T-helper 1 cell treated with Interleukin-12 subunit alpha and Interleukin-12 subunit beta and Interleukin-4 antibody, amounts not matched to agents 30 μg/mL and 1 μg/mL, for 36 hours (primary cell): ENCODE measurements at regions not wholly inside any gene's neighbourhood (a gene's known extent, or its start where the extent isn't known, plus 50 kb on each side); places are given as distances from the start of the nearest gene placed in this dataset.

ENCODE experiments used
- H3K27ac Mint-ChIP-seq: one replicate; pipeline ENCODE4 v1.8.0; 2021; ENCODE audit warnings: mild to moderate bottlenecking, mixed read lengths
- H3K27me3 Mint-ChIP-seq: one replicate; pipeline ENCODE4 v1.8.0; 2021; ENCODE audit warnings: low read depth, mixed read lengths
- H3K36me3 Mint-ChIP-seq: one replicate; pipeline ENCODE4 v1.8.0; 2021; ENCODE audit warnings: low read depth, mixed read lengths
- H3K4me1 Mint-ChIP-seq: one replicate; pipeline ENCODE4 v1.8.0; 2021; ENCODE audit warnings: low read depth, mixed read lengths
- H3K4me3 Mint-ChIP-seq: one replicate; pipeline ENCODE4 v1.8.0; 2021; ENCODE audit warnings: mild to moderate bottlenecking, moderate library complexity, mixed read lengths
- H3K9me3 Mint-ChIP-seq: one replicate; pipeline ENCODE4 v1.8.0; 2021; ENCODE audit warnings: mixed read lengths

GRCh38 chr9:31605164-31605563 is 779.3 kb upstream of the ACO1 start:
- Mint-ChIP-seq H3K27me3 (no peaks in the 10 kb centered on the region), H3K36me3 (no peaks in the 10 kb centered on the region), H3K4me1 (no peaks in the 10 kb centered on the region), H3K4me3 (no peak overlapping the region), H3K27ac (no peak overlapping the region), H3K9me3 (no peaks in the 10 kb centered on the region)

DNA sequence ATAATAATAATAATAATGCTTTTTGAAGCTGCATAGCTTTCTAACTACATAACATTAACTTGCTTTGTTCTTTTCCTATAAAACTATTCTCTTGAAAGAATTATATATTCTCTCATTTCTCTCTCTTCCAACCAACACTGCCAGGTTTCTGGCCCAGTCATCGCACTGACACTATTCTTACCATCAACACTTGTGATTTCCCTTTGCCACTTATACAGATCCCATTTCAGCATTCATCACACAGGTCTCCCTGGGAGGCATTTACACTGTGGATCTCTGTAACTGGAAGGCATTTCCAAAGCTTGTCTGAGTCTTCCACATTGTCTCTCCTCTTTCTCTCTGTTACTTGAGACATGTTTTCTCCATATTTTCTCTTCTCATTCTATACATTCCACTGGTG is 777.8 kb upstream of the ACO1 start:
- Mint-ChIP-seq H3K9me3 (no peaks in the 10 kb centered on the region), H3K27me3 (no peaks in the 10 kb centered on the region), H3K27ac (no peak overlapping the region), H3K4me3 (no peak overlapping the region), H3K4me1 (no peaks in the 10 kb centered on the region), H3K36me3 (no peaks in the 10 kb centered on the region)

GRCh38 chr9:31608416-31608815 is 776.0 kb upstream of the ACO1 start:
- Mint-ChIP-seq H3K4me1 (no peaks in the 10 kb centered on the region), H3K36me3 (no peaks in the 10 kb centered on the region), H3K27me3 (no peaks in the 10 kb centered on the region), H3K4me3 (no peak overlapping the region), H3K27ac (no peak overlapping the region), H3K9me3 (no peaks in the 10 kb centered on the region)

GRCh38 chr9:31608881-31609280 is 775.6 kb upstream of the ACO1 start:
- H3K27ac Mint-ChIP-seq = no peak overlapping the region

GRCh38 chr9:31612336-31613030 is 772.0 kb upstream of the ACO1 start:
- no peaks in the 10 kb centered on the region for H3K36me3 Mint-ChIP-seq
- no peaks in the 10 kb centered on the region for H3K27me3 Mint-ChIP-seq
- no peak overlapping the region for H3K4me3 Mint-ChIP-seq
- H3K9me3 Mint-ChIP-seq = no peaks in the 10 kb centered on the region
- H3K27ac Mint-ChIP-seq = no peak overlapping the region
- no peaks in the 10 kb centered on the region for H3K4me1 Mint-ChIP-seq

More at GRCh38 chr9:31608881-31609280, 775.6 kb upstream of the ACO1 start:
- Mint-ChIP-seq H3K4me1 (no peaks in the 10 kb centered on the region), H3K36me3 (no peaks in the 10 kb centered on the region), H3K4me3 (no peak overlapping the region), H3K27me3 (no peaks in the 10 kb centered on the region), H3K9me3 (no peaks in the 10 kb centered on the region)

DNA sequence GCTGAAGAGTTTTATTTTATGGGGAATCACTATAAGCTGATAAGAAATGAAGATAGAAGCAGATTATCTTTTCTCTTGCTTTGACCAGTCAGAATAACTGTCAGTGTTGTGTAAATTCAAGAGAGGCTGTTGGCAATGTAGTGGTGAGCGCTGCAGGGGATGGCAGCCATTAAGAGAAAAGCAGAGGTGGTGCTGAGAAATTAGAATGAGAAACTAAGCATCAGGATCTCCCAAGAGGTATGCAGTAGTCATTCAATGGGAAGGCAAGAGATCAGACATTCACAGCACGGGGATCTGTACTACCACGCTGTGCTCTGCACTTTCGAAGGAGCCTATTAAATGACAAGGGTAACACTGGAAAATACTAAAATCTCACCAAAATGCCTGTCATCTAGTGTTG is 768.5 kb upstream of the ACO1 start:
- H3K9me3 Mint-ChIP-seq = no peaks in the 10 kb centered on the region
- no peaks in the 10 kb centered on the region for H3K27me3 Mint-ChIP-seq
- no peak overlapping the region for H3K4me3 Mint-ChIP-seq
- H3K36me3 Mint-ChIP-seq = no peaks in the 10 kb centered on the region
- H3K4me1 Mint-ChIP-seq = no peaks in the 10 kb centered on the region
- H3K27ac Mint-ChIP-seq = no peak overlapping the region

- H3K27me3 Mint-ChIP-seq = no peaks in the 10 kb centered on the region
- no peak overlapping the region for H3K4me3 Mint-ChIP-seq
- no peak overlapping the region for H3K27ac Mint-ChIP-seq
- no peaks in the 10 kb centered on the region for H3K9me3 Mint-ChIP-seq
- no peaks in the 10 kb centered on the region for H3K4me1 Mint-ChIP-seq
- H3K36me3 Mint-ChIP-seq = no peaks in the 10 kb centered on the region
These were observed 760.9 kb upstream of the ACO1 start for GRCh38 chr9:31623511-31623910.

DNA sequence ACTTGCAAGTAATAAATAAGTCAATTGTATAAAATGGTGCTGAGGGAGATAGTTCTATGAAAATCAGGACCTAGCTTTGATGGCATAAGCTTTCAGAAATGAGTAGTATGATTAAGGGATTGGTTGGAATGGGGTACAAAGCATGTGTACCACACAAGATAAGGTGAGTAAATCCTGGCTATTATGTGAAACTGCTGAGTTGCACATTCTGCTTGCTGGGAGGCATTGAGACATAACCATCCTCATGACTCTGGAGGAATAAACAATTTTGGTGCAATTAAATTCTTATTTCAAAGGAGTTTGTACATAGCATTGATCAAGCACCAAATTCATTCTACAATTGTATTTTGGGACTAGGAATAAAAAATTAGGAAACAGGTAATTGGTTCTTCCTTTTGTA is 755.2 kb upstream of the ACO1 start:
- H3K4me3 Mint-ChIP-seq = no peak overlapping the region
- no peaks in the 10 kb centered on the region for H3K27me3 Mint-ChIP-seq
- H3K36me3 Mint-ChIP-seq = no peaks in the 10 kb centered on the region
- no peak overlapping the region for H3K27ac Mint-ChIP-seq
- no peaks in the 10 kb centered on the region for H3K9me3 Mint-ChIP-seq
- no peaks in the 10 kb centered on the region for H3K4me1 Mint-ChIP-seq

DNA sequence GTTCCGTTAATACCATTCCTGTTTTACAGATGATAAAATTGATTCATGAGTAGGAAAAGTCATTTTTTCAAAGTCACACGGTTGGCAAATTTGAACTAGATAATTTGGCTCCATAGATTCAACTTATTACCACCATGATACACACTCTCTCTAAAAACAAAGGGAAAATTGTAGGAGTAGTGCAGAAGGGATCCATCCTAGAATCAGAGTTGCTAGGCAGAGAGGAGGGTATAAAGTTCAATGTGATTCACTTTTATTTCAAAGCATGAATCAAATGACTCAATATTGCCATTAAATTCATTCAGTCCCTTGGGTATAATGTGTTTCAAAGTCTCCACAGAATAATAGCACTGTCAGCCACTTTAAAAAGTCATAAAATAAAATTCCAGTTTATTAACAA is 747.2 kb upstream of the ACO1 start:
- Mint-ChIP-seq H3K9me3 (no peaks in the 10 kb centered on the region), H3K4me3 (no peak overlapping the region), H3K4me1 (no peaks in the 10 kb centered on the region), H3K27me3 (no peaks in the 10 kb centered on the region), H3K36me3 (no peaks in the 10 kb centered on the region), H3K27ac (no peak overlapping the region)

DNA sequence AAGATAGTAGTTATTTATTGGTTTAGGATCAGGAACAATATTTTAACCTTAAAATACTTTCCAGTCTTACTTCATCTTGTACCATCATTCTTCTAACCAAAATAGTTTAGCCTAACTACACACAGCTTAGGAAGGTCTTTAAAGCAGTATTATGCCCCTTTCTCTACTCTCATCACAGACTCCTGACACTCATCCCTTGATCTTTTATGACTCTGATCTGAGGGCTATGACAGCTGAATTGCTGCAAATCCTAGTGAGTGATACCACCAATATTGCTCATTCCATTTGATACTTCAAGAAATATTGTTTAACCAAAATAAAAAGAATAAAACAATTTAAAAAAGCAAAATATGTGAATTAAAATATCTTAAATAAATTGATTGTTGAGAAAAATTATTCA is 746.6 kb upstream of the ACO1 start:
- Mint-ChIP-seq H3K4me1 (no peaks in the 10 kb centered on the region), H3K27ac (no peak overlapping the region), H3K4me3 (no peak overlapping the region), H3K36me3 (no peaks in the 10 kb centered on the region), H3K9me3 (no peaks in the 10 kb centered on the region), H3K27me3 (no peaks in the 10 kb centered on the region)

DNA sequence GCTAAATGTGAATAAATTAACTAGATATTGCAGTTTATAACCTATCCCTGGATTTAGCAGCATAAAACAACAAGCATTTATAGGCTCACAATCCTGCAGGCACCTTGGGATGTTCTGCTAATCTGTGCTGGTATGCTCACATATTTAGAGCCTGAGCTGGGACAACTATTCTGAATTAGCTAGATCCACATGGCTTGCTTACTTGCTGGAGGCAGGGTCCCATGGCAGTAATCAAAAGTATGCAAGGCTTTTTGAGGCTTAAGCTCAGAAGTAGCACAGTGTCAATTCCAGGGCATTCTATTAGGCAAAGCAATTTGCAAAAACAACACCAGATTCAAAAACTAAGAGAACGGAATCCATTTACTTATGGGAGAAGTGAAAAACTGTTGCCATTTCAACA is 745.0 kb upstream of the ACO1 start:
- Mint-ChIP-seq H3K9me3 (no peaks in the 10 kb centered on the region), H3K4me1 (no peaks in the 10 kb centered on the region), H3K4me3 (no peak overlapping the region), H3K36me3 (no peaks in the 10 kb centered on the region), H3K27ac (no peak overlapping the region), H3K27me3 (no peaks in the 10 kb centered on the region)

- no peaks in the 10 kb centered on the region for H3K9me3 Mint-ChIP-seq
- H3K27me3 Mint-ChIP-seq = no peaks in the 10 kb centered on the region
- no peak overlapping the region for H3K27ac Mint-ChIP-seq
- H3K4me1 Mint-ChIP-seq = no peaks in the 10 kb centered on the region
- no peak overlapping the region for H3K4me3 Mint-ChIP-seq
- H3K36me3 Mint-ChIP-seq = no peaks in the 10 kb centered on the region
These were observed 715.1 kb upstream of the ACO1 start for GRCh38 chr9:31669311-31669710.

GRCh38 chr9:31671011-31671410 is 713.4 kb upstream of the ACO1 start:
- H3K4me1 Mint-ChIP-seq = no peaks in the 10 kb centered on the region
- H3K27ac Mint-ChIP-seq = no peak overlapping the region
- H3K27me3 Mint-ChIP-seq = no peaks in the 10 kb centered on the region
- H3K4me3 Mint-ChIP-seq = no peak overlapping the region
- no peaks in the 10 kb centered on the region for H3K9me3 Mint-ChIP-seq
- no peaks in the 10 kb centered on the region for H3K36me3 Mint-ChIP-seq

- Mint-ChIP-seq H3K9me3 (no peaks in the 10 kb centered on the region), H3K36me3 (no peaks in the 10 kb centered on the region), H3K27me3 (no peaks in the 10 kb centered on the region), H3K27ac (no peak overlapping the region), H3K4me1 (no peaks in the 10 kb centered on the region), H3K4me3 (no peak overlapping the region)
These were observed 710.2 kb upstream of the ACO1 start for GRCh38 chr9:31674264-31674663.

DNA sequence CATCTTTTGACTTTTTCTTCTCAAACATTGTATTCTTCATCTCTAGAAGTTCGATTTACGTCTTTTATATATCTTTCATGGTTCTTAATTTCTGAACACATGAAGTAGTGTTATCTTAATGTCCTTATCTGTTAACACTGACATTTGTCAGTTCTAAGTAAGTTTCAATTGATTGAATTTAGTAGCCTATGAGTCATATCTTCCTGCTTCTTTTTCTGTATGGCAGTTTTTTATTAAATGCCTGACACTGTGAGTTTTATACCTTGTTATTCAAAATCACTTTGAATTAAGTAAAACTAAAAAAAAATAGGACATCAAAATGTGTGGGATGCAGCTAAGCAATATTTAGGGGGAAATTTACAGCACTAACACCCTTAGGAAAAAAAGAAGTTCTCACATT is 707.0 kb upstream of the ACO1 start:
- Mint-ChIP-seq H3K9me3 (no peaks in the 10 kb centered on the region), H3K4me3 (no peak overlapping the region), H3K27ac (no peak overlapping the region), H3K27me3 (no peaks in the 10 kb centered on the region), H3K4me1 (no peaks in the 10 kb centered on the region), H3K36me3 (no peaks in the 10 kb centered on the region)

GRCh38 chr9:31677877-31678276 is 706.6 kb upstream of the ACO1 start:
- Mint-ChIP-seq H3K4me3 (no peak overlapping the region), H3K4me1 (no peaks in the 10 kb centered on the region), H3K27ac (no peak overlapping the region), H3K9me3 (no peaks in the 10 kb centered on the region), H3K36me3 (no peaks in the 10 kb centered on the region), H3K27me3 (no peaks in the 10 kb centered on the region)
